Esophagus squamous epithelium (tissue), 4 donors: ENCODE measurements at regions not wholly inside any gene's neighbourhood (a gene's known extent, or its start where the extent isn't known, plus 50 kb on each side); places are given as distances from the start of the nearest gene placed in this dataset.

Experiments used
- POLR2A ChIP-seq, 4 donors: fragments of 450-650 bp; IDR thresholded peaks; one replicate each; pipeline ENCODE4 v1.6.1; 2017; ENCODE audit warnings: antibody characterized with exemption in 4 of 4, mild to moderate bottlenecking in 4 of 4, moderate library complexity in 3 of 4
- TF ChIP-seq, protein P1 (sequence below), 6 experiments: fragments of 450-650 bp in 4 of 6; fragments of 200-600 bp in 2 of 6; sonication (generic) in 2 of 6; IDR thresholded peaks; one replicate each; pipeline ENCODE4 v1.5.1; 2016 to 2019; ENCODE audit warnings: antibody characterized with exemption in 6 of 6, mild to moderate bottlenecking in 4 of 6, moderate library complexity in 4 of 6

DNA sequence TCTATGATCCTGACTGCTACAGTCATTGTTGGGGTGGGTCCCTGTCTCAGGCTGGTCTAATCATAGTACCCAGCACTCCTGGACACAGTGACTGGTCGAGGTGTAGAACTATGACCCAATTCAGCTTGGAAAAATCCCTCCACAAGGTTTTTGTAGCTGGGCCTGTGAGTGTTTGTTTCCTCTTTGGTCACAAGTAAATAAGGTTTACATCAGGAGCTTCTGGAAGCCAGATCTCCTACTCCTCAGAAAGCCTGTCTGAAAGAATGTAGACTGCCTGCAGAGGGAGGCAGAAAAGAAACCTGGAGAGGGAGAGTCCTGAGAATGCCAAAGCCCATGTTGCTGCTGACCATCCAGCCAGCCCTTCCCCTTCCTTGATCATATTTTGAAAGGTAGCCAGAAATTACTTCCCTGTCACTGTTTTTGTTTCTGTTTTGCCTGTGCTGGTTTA lies 123.2 kb downstream of the RAP2B start:
- TF ChIP-seq, protein P1, sequence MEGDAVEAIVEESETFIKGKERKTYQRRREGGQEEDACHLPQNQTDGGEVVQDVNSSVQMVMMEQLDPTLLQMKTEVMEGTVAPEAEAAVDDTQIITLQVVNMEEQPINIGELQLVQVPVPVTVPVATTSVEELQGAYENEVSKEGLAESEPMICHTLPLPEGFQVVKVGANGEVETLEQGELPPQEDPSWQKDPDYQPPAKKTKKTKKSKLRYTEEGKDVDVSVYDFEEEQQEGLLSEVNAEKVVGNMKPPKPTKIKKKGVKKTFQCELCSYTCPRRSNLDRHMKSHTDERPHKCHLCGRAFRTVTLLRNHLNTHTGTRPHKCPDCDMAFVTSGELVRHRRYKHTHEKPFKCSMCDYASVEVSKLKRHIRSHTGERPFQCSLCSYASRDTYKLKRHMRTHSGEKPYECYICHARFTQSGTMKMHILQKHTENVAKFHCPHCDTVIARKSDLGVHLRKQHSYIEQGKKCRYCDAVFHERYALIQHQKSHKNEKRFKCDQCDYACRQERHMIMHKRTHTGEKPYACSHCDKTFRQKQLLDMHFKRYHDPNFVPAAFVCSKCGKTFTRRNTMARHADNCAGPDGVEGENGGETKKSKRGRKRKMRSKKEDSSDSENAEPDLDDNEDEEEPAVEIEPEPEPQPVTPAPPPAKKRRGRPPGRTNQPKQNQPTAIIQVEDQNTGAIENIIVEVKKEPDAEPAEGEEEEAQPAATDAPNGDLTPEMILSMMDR (IDR thresholded peaks at IDR 0.05): no peak
- no peak for TF ChIP-seq POLR2A (IDR thresholded peaks at IDR 0.05)
